ENCODE measurements at regions not wholly inside any gene's neighbourhood (a gene's known extent, or its start where the extent isn't known, plus 50 kb on each side); places are given as distances from the start of the nearest gene placed in this dataset.

DNA sequence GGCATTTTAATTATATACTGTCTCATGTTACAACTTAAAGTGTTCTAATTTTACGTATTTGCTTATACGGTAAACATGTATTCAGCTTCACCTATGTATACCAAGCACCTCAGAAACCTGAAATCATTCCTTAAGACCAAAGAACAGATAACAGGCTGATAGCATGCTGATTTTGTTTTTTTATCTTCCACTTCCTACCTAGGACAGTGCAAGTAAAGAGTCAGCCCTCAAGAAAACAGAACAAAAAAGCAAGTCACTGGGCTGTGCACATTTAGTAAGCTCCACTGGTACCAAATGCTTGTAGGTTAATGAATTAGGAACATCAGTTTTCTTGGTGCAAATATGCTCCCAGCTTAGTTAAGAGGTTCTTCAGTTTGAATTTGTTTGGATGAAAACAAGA is 611.3 kb downstream of the VRK1 start:
- Histone ChIP-seq H2AK9ac (replicated peaks; ENCODE audit: low read depth, low read length, poor library complexity) (no peak overlapping the region), H2BK5ac (ENCODE audit: low read depth, low read length, poor library complexity, severe bottlenecking) (no peak overlapping the region), H2BK120ac (ENCODE audit: low read depth, low read length) (no peak overlapping the region), H4K5ac (ENCODE audit: low read depth, low read length) (no peak overlapping the region), H2BK15ac (ENCODE audit: low read depth, low read length) (no peak overlapping the region), H3K27ac (ENCODE audit: insufficient read depth, low read length) (no peak overlapping the region), H3K4me3 (ENCODE audit: insufficient read depth, low read depth, low read length) (no peak overlapping the region), H3K79me1 (ENCODE audit: low read depth in 1 of 2, low read length in 2 of 2) (no peaks in the 10 kb centered on the region), H3K4me1 (ENCODE audit: control insufficient read depth, insufficient read depth, low read length) (no peaks in the 10 kb centered on the region), H3K4me2 (ENCODE audit: low read depth, low read length) (no peak overlapping the region), H3K4ac (ENCODE audit: low read depth, low read length) (no peak overlapping the region), H4K20me1 (ENCODE audit: insufficient read depth, low read length) (no peaks in the 10 kb centered on the region), H3K18ac (ENCODE audit: low read depth, low read length) (no peak overlapping the region), H2AFZ (replicated peaks; ENCODE audit: low read length, poor library complexity) (no peak overlapping the region), H4K91ac (ENCODE audit: insufficient read depth, low read depth, low read length) (no peak overlapping the region), H3K56ac (ENCODE audit: extremely low read depth, insufficient read depth, low read length) (no peak overlapping the region), H3K9ac (ENCODE audit: low read depth, low read length) (no peak overlapping the region), H3K23ac (ENCODE audit: low read depth, low read length) (no peak overlapping the region), H3K9me3 (ENCODE audit: control insufficient read depth, insufficient read depth, low read length) (peaks cover 17% of the 10 kb centered on the region), H3K36me3 (ENCODE audit: control insufficient read depth, insufficient read depth, low read length) (no peaks in the 10 kb centered on the region), H3K9me1 (ENCODE audit: insufficient read depth, low read length) (no peaks in the 10 kb centered on the region), H3K14ac (replicated peaks; ENCODE audit: low read depth, low read length) (no peak overlapping the region), H2AK5ac (ENCODE audit: low read depth, low read length) (no peak overlapping the region), H2BK20ac (ENCODE audit: low read depth, low read length) (no peak overlapping the region), H3K27me3 (ENCODE audit: control insufficient read depth, insufficient read depth, low read length) (no peaks in the 10 kb centered on the region), H4K8ac (ENCODE audit: low read depth in 2 of 2, low read length in 2 of 2) (no peak overlapping the region)
- no CpG with 5 or more reads among the region's 2 CpGs for WGBS, 2 experiments (ENCODE audit: extremely low coverage in 2 of 2, insufficient read length in 1 of 2)
- CTCF ChIA-PET, result no interaction called here
- ATAC-seq (ENCODE audit: low read depth), result no peak
- dilution Hi-C loops (cut with HindIII; ENCODE audit: low sequenced_read_pairs, unreplicated experiment) (no loop called here), in situ Hi-C loops (cut with MboI; ENCODE audit: low sequenced_read_pairs) (no loop called here), intact Hi-C loops (cut with micrococcal nuclease) (no loop called here)
- POLR2A ChIA-PET (ENCODE audit: unreplicated experiment), result no interaction called here
- BruUV-seq (replicated peaks), result no TSS peak
- no peak for TF ChIP-seq SMC3 (IDR thresholded peaks at IDR 0.05; ENCODE audit: low read depth, low read length)
- no peak for TF ChIP-seq CTCF (conservative IDR thresholded peaks at IDR 0.05; ENCODE audit: low read depth, low read length)
- TF ChIP-seq RAD21 (IDR thresholded peaks at IDR 0.05; ENCODE audit: low read length), result no peak
- DNase-seq, result no peak

Measured in IMR-90 (cell line).